ENCODE measurements at regions not wholly inside any gene's neighbourhood (a gene's known extent, or its start where the extent isn't known, plus 50 kb on each side); places are given as distances from the start of the nearest gene placed in this dataset.

- no peak overlapping the region for H3K14ac ChIP-seq (ENCODE audit: insufficient read length)
- no peak overlapping the region for H3K18ac ChIP-seq (ENCODE audit: extremely low read depth, low read length)
- H3K4ac ChIP-seq (replicated peaks; ENCODE audit: insufficient read length, low read depth, low read length), result no peak overlapping the region
- no peaks in the 10 kb centered on the region for H4K20me1 ChIP-seq (replicated peaks in 1 of 2; ENCODE audit: control insufficient read depth in 1 of 2, insufficient read depth in 2 of 2, low read length in 2 of 2)
- DNase-seq (ENCODE audit: low read depth in 1 of 2, low spot score in 2 of 2) (no peak), FAIRE-seq (no peak)
- no peaks in the 10 kb centered on the region for H3K27me3 ChIP-seq (replicated peaks in 1 of 4; ENCODE audit: control insufficient read depth in 3 of 4, extremely low read depth in 1 of 4, insufficient read depth in 3 of 4, low read length in 3 of 4)
- ChIA-PET CTCF (ENCODE audit: partially characterized antibody) (interaction anchor here (0.8 to 1.6 kb wide), 4 partner anchors 10 to 84 kb away, joined by 3 to 4 read pairs (median 3); no protein-coding TSS in a partner anchor), POLR2A (ENCODE audit: partially characterized antibody) (no interaction called here)
- no peak overlapping the region for H4K5ac ChIP-seq (ENCODE audit: insufficient read length, low read depth, low read length)
- no peak overlapping the region for H2BK12ac ChIP-seq (ENCODE audit: low read depth, low read length)
- H2AFZ ChIP-seq (ENCODE audit: low read length), result no peak overlapping the region
- no peaks in the 10 kb centered on the region; a peak in 1 of 7 replicates for H3K4me1 ChIP-seq (replicated peaks in 1 of 4; ENCODE audit: control insufficient read depth in 3 of 4, insufficient read depth in 4 of 4, low read length in 3 of 4)
- H2BK20ac ChIP-seq (ENCODE audit: low read length), result no peak overlapping the region
- H3K9me3 ChIP-seq (ENCODE audit: insufficient read depth in 2 of 2, low read depth in 1 of 2, low read length in 1 of 2), result no peaks in the 10 kb centered on the region
- H3K4me2 ChIP-seq (ENCODE audit: insufficient read depth in 1 of 2, low read depth in 2 of 2, low read length in 2 of 2), result no peak overlapping the region
- no peak overlapping the region for H3K23ac ChIP-seq (ENCODE audit: insufficient read length)
- H3K23me2 ChIP-seq (ENCODE audit: low read depth, low read length), result no peaks in the 10 kb centered on the region
- no peak overlapping the region for H3K4me3 ChIP-seq (ENCODE audit: extremely low read depth in 1 of 4, insufficient read depth in 2 of 4, low read depth in 3 of 4, low read length in 4 of 4)
- no peak overlapping the region for H2BK15ac ChIP-seq (ENCODE audit: low read length)
- no peak overlapping the region for H3K9ac ChIP-seq (replicated peaks in 1 of 4; ENCODE audit: extremely low read depth in 1 of 4, low read depth in 3 of 4, low read length in 3 of 4)
- H3K79me2 ChIP-seq (ENCODE audit: control insufficient read depth in 1 of 2, insufficient read depth in 2 of 2, low read length in 2 of 2), result no peaks in the 10 kb centered on the region
- no peak overlapping the region for H2BK120ac ChIP-seq (replicated peaks; ENCODE audit: low read depth, low read length)
- no peak overlapping the region for H3K27ac ChIP-seq (ENCODE audit: low read depth, low read length)
- no peak overlapping the region for H2AK5ac ChIP-seq (ENCODE audit: low read depth, low read length)
- H3K36me3 ChIP-seq (ENCODE audit: control insufficient read depth in 2 of 4, insufficient read depth in 4 of 4, low read length in 3 of 4), result no peaks in the 10 kb centered on the region
- H3K56ac ChIP-seq (replicated peaks; ENCODE audit: insufficient read length, low read depth, low read length), result no peak overlapping the region
- H2BK5ac ChIP-seq (ENCODE audit: low read depth, low read length), result no peak overlapping the region
- H4K91ac ChIP-seq (replicated peaks; ENCODE audit: insufficient read length, low read length), result no peak overlapping the region
- no peak overlapping the region for H4K8ac ChIP-seq (ENCODE audit: extremely low read depth, insufficient read depth, low read length)
- H3K79me1 ChIP-seq (ENCODE audit: low read depth, low read length), result no peaks in the 10 kb centered on the region
- no peak for TF ChIP-seq CHD7 (IDR thresholded peaks at IDR 0.05; ENCODE audit: insufficient replicate concordance, low read length)
- TF ChIP-seq TAF1 (IDR thresholded peaks at IDR 0.05; ENCODE audit: low read depth, low read length), result no peak
Measured at GRCh38 chr5:10118150-10118549, 131.5 kb downstream of the ATPSCKMT start.
